Fibroblast of the aortic adventitia (primary cell): ENCODE measurements at regions not wholly inside any gene's neighbourhood (a gene's known extent, or its start where the extent isn't known, plus 50 kb on each side); places are given as distances from the start of the nearest gene placed in this dataset.
"Not testable (repeated sequence)": the region's sequence is repeated elsewhere in the genome, so short reads cannot be mapped to it uniquely, and the experiment has no call there.

Source experiments
- DNase-seq: peaks from one replicate; pipeline ENCODE4 v3.0.0-alpha.2; 2010; ENCODE audit warnings: low read depth
- H3K4me3 ChIP-seq: 2 replicates; pipeline ENCODE4 v1.5.1; 2011; ENCODE audit warnings: low read depth, mild to moderate bottlenecking, control low read depth, low read length, moderate library complexity
- TF ChIP-seq, protein P1 (sequence below): IDR thresholded peaks from 2 replicates; pipeline ENCODE4 v1.5.1; 2011; ENCODE audit warnings: mild to moderate bottlenecking, low read length, control low read depth, inconsistent platforms; ENCODE audit not compliant: insufficient read depth

GRCh38 chr2:142718576-142719155 lies 158.8 kb upstream of the KYNU start:
- H3K4me3 ChIP-seq = no peak overlapping the region
- DNase-seq = no peak
- TF ChIP-seq, protein P1, sequence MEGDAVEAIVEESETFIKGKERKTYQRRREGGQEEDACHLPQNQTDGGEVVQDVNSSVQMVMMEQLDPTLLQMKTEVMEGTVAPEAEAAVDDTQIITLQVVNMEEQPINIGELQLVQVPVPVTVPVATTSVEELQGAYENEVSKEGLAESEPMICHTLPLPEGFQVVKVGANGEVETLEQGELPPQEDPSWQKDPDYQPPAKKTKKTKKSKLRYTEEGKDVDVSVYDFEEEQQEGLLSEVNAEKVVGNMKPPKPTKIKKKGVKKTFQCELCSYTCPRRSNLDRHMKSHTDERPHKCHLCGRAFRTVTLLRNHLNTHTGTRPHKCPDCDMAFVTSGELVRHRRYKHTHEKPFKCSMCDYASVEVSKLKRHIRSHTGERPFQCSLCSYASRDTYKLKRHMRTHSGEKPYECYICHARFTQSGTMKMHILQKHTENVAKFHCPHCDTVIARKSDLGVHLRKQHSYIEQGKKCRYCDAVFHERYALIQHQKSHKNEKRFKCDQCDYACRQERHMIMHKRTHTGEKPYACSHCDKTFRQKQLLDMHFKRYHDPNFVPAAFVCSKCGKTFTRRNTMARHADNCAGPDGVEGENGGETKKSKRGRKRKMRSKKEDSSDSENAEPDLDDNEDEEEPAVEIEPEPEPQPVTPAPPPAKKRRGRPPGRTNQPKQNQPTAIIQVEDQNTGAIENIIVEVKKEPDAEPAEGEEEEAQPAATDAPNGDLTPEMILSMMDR = no peak

- TF ChIP-seq, protein P1 = no peak
- DNase-seq = peak; percentile 61
- H3K4me3 ChIP-seq = no peak overlapping the region
Observed at GRCh38 chr2:142716463-142717242, 160.8 kb upstream of the KYNU start.

DNA sequence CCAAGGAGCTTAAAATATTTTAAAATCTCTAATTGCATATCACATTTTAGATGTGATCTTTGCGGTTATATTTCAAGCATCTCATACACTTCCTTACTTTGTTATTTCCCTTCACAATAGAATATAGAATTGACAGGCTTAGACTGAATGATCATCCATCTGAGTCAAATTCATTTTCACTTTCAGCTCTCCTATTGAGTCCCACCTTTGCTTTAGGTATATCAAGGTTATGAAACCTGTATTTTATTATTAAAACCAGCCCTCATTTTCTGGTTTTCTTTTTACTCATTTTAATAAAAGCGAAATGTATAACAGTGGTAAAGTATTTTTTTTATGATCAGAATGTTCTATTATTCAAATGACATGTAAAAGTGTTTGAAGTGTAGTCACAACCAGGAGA lies 162.9 kb upstream of the KYNU start:
- TF ChIP-seq, protein P1 = no peak
- no peak for DNase-seq
- no peak overlapping the region for H3K4me3 ChIP-seq

DNA sequence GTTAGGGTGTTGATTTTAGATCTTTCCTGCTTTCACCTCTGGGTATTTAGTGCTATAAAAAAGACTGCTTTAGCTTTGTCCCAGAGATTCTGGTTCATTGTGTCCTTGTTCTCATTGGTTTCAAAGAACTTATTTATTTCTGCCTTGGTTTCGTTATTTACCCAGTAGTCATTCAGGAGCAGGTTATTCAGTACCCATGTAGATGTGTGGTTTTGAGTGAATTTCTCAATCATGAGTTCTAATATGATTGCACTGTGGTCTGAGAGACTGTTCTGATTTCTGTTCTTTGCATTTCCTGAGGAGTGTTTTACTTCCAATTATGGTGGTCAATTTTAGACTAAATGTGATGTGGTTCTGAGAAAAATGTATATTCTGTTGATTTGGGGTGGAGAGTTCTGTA lies 167.1 kb upstream of the KYNU start:
- H3K4me3 ChIP-seq = no peak overlapping the region
- TF ChIP-seq, protein P1 = no peak
- DNase-seq = no peak

DNA sequence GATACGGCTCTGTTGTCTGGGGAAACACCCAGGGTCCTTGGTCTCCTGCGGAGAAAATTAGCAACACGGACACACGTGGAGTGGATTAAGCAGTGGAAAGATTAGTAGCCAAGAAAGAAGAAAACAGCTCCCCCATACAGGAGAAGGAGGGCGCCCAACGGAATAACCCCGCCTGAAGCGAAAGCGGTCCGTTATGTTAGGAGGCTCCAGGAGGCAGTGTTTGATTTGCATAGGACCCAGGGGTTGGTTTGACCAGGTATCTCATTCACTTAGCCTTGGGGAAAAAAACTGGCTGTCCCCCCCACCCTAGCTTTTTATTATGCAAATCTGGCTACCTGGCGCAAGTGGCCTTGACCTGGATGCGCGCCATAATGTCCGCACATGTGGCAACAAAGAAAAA lies 170.1 kb upstream of the KYNU start:
- no peak for DNase-seq
- TF ChIP-seq, protein P1 = no peak

DNA sequence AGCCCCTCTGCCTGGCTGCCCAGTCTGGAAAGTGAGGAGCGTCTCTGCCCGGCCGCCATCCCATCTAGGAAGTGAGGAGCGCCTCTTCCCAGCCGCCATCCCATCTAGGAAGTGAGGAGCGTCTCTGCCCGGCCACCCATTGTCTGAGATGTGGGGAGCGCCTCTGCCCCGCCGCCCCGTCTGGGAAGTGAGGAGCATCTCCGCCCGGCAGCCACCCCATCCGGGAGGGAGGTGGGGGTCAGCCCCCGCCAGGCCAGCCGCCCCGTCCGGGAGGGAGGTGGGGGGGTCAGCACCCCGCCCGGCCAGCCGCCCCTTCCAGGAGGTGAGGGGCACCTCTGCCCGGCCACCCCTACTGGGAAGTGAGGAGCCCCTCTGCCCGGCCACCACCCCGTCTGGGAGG lies 175.1 kb upstream of the KYNU start:
- not testable (repeated sequence) for DNase-seq, H3K4me3 ChIP-seq

More for the DNA sequence above, 170.1 kb upstream of the KYNU start:
- no peak overlapping the region for H3K4me3 ChIP-seq

DNA sequence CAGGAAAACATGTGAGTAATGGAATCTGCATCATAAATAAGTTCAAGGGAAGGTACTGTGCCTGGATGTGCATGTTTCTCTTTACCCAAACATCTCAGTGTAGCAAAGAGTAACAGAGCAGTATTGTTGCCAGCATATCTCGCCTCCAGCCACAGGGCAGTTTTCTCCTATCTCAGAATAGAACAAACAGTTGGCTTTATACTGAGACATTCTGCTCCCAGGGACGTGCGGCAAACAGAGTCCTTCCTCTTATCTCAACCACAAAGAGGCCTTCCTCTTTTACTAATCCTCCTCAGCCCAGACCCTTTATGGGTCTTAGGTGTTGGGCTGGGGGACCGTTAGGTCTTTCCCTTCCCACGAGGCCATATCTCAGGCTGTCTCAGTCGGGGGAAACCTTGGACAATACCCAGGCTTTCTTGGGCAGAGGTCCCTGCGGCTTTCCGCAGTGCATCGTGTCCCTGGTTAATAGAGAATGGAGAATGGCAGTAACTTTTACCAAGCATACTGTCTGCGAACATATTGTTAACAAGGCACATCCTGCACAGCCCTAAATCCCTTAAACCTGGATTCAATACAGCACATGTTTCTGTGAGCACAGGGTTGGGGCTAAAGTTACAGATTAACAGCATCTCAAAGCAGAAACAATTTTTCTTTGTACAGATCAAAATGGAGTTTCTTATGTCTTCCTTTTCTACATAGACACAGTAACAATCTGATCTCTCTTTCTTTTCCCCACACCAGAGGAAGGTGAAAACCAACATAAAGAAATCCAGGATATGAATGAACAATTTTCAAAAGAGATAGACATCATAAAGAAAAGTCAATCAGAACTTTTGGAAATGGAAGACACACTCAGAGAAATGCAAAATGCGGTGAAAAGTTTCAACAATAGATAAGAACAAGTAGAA lies 181.9 kb upstream of the KYNU start:
- not testable (repeated sequence) for DNase-seq, H3K4me3 ChIP-seq
